CD4-positive, alpha-beta T cell treated with Interleukin-2 at 100 ng/mL for 4 hours (primary cell): ENCODE measurements at regions not wholly inside any gene's neighbourhood (a gene's known extent, or its start where the extent isn't known, plus 50 kb on each side); places are given as distances from the start of the nearest gene placed in this dataset.

Source experiments
- DNase-seq: peaks from one replicate; pipeline ENCODE4 v3.0.0-alpha.2; 2020; ENCODE audit warnings: low spot score

GRCh38 chr9:73773896-73774295, 622.2 kb downstream of the ANXA1 start:
- DNase-seq: no peak

DNA sequence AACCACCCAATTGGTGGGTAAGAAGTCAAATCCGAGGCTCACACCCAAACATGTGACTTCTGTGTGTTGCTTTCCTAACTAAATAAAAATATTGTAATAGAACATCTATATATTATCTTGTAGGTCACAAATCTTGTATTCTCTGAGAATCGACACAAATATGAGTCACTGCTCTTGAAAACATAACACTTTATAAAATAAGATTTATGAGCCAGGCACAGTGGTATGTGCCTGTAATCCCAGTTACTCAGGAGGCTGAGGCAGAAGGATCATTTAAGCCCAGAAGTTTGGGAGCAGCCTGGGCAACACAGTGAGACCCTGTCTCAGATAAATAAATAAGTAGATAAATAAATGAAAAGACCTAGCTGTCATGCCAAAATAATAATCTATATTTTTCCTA, 624.1 kb downstream of the ANXA1 start:
- DNase-seq: no peak

GRCh38 chr9:73780916-73781315, 629.3 kb downstream of the ANXA1 start:
- DNase-seq: no peak

DNA sequence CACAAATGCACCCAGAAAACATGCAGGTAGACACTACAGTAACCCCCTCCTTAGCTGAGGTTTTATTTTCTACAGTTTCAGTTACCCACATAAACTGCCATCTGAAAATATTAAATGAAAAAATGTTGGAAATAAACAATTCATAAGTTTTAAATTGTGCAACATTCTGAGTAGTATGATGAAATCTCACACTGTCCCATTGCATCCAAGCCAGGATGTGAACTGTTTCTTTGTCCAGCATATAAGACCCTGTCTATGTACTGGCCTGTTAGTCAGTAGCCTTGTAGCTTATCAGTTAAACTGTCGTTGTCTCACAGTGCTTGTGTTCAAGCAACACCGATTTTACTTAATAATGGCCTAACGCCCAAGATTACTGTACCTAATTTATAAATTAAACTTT, 630.5 kb downstream of the ANXA1 start:
- no peak for DNase-seq

- DNase-seq: no peak
Observed at GRCh38 chr9:73799446-73799845, 647.8 kb downstream of the ANXA1 start.

DNA sequence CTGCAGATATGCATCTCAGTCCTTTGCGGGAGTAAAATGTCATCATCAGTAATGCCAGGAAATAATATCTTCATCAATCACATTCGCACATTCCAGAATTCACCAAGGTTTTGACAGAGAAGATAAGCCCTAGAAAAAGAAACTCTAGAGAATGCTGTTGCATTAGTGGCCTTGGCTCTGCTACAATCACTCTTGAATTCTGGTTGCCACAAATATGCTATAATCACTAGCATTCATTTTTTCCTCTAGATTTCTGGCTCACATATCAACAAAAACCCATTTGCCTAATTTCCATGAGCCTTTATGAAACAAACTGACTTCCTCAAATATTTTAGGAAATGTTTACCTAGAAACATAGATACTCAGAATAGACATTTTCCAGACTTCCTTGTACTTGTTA, 653.4 kb downstream of the ANXA1 start:
- no peak for DNase-seq

DNA sequence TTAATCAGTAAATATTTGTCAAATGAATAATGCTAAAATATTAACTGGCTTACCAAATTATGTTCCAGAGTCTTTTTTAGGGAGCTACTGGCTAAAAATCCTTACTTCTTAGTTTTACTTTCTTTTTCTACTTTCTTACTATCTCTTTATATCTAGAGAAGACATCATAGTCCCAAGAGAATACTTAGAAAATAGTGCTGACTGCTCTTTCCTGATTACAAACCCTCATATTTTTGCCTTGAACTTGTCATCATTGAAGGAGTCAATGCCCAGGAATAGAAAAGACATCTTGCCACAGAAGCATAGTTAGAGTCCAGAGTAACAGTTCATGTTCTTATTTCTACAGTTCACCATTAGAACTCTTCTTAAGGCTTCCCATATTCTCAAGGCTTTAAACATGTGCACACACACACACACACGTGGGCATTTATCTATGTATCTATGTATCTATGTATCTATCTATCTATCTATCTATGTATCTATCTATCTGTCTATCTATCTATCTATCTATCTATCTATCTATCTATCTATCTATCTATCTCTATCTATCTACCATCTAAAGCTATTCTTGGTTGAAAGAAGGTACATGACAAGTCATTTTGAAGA, 654.3 kb downstream of the ANXA1 start:
- no peak for DNase-seq

GRCh38 chr9:73806876-73807275, 655.2 kb downstream of the ANXA1 start:
- no peak for DNase-seq

DNA sequence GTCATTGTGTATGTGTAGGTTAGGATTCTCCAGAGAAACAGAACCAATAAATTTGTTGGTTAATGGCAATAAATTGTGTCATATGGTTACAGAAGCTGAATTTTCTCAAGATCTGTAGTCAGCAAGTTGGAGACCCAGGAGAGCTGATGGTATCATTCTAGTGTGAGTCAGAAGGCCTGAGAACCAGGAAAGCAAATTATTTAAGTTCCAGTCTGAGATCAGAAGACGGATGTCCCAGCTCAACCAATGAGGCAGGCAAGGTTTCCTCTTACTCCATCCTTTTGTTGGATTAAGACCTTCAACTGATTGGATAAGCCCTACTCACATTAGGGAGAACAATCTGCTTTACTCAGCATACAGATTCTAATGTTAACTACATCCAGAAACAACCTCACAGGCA, 656.3 kb downstream of the ANXA1 start:
- no peak for DNase-seq

GRCh38 chr9:73810585-73811215, 659.0 kb downstream of the ANXA1 start:
- DNase-seq: no peak

DNA sequence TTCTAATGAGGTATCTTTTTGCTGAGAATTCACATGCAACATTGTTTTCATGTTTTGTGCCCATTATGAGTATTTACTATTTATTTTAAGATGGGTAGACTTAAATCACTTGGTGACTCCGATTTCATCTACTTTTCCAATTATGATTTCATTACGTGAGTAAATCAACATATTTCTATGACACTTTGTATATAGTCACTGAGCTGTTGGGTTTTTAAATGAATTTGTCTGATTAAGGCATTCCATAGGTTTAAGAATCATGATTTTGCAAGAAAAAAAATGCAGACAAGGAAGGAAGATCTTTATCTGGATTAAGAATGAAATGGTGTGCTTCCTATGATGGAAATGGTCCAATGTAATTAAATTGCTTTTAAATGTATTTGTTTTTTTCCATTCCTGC, 661.9 kb downstream of the ANXA1 start:
- no peak for DNase-seq

GRCh38 chr9:73816905-73817304, 665.2 kb downstream of the ANXA1 start:
- DNase-seq: no peak

DNA sequence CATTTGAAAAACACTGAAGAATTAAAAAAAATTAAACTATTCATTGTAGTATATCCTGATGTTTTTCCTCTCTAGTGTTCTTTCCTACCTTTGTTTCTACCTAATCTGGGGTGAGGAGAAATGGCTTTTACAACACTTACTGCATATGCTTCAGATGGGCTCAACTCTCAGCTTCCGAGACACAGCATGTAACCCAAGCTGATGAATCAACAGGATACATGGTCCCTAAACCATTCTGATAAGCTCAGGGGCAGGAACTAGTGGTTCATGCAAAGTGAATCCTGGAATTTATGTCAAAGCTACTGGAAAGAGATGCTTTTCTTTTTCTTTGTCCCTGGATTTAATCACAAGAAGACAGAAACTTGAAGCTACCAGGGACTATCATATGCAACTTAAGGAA, 672.5 kb upstream of the RORB start:
- no peak for DNase-seq

GRCh38 chr9:73838871-73839270, 658.3 kb upstream of the RORB start:
- no peak for DNase-seq

DNA sequence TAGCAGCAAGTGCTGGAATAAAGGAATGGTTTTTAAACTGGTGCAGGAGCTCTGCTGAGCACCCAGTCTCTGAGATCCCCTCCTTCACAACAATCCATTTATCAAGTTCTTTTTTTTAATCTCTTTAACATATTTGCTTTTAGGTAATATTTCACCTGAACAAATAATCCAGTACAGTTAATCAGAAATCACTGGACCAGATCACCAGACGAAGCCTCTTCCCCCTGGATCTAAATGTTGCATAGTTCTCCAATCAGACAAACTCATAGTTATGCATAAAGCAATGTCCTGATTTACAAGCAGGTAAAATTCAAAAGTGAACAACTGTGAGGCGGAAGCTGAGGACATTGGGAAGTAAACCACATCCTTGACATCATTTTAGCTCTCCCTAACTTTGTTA, 657.7 kb upstream of the RORB start:
- DNase-seq: no peak

GRCh38 chr9:73841018-73841417, 656.1 kb upstream of the RORB start:
- DNase-seq: no peak

GRCh38 chr9:73844135-73844534, 653.0 kb upstream of the RORB start:
- no peak for DNase-seq

- DNase-seq: no peak
Observed at GRCh38 chr9:73845539-73845938, 651.6 kb upstream of the RORB start.

DNA sequence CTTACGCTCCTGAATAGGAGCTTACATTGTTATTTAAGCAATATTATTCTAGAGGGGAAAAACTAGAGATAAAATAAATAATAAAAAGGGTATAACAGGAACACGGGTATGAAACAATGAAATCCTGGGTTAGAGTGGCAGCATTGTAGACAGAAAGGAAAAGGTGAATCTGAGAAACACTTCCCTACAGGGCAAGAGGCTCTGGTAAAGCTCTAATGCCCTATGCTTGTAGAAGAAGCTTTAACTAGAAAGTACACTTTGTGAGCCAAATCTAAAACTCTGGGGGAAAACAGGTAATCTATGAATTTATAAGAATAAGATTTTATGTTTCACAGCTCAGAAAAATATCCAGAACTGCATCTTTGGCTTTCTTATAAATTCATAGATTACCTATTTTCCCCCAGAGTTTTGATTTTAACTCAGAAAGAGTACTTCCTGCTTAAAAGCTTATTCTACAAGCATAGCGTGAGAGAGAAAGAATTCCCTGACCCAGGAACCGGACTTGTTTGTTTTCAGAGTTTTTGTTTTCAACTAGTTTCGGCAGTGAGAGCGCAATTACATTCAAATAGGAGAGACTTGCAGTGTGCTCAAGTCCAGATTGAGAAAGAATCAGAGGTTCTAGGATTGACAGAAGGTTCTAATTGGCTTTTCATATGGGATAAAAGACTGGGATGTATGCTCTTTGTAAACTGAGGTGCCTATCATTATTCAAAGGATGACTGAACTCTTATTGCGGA, 651.0 kb upstream of the RORB start:
- DNase-seq: no peak

DNA sequence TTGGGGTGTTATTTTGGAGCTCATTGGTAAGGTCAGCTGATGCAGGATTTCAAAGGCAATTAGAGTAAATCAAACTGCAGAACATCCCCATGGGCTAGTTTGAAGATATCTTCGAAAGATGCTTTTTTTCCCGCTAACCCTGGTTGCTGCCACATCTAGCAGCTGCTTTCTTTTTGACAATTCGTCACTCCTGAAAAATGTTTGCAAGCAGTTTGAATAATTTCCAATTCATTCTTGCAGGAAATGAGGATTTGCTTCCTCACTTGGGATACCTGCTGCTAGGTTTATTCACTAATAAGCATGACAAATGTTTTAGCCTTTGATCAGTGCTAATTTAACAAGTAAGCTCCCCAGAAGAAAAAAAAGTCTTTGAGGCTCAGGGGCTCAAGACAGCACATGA, 649.6 kb upstream of the RORB start:
- no peak for DNase-seq

DNA sequence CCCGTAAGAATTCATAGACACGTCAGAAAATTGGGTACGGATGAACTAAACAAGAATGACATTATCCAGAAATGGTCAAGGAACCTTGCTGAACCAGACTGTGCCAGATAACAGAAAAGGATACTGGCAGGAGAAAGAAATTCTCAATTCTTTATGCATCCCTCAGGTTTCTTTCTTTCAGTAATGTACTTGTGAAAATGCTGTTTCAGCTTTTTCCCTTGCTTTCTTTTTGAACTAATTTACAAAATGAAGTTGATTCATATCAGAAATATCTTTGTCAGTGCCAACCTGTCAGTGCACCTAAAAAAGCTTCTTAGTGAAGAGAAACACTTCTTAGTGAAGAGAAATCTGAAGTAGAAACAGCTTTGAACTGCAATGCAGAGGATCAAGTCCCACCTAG, 643.6 kb upstream of the RORB start:
- no peak for DNase-seq

- no peak for DNase-seq
Observed at GRCh38 chr9:73855206-73855605, 641.9 kb upstream of the RORB start.

GRCh38 chr9:73863924-73864323, 633.2 kb upstream of the RORB start:
- DNase-seq: no peak

GRCh38 chr9:73866451-73866850, 630.7 kb upstream of the RORB start:
- no peak for DNase-seq
